ENCODE measurements at regions not wholly inside any gene's neighbourhood (a gene's known extent, or its start where the extent isn't known, plus 50 kb on each side); places are given as distances from the start of the nearest gene placed in this dataset.

GRCh38 chr5:162299793-162300192 is 232.2 kb downstream of the GABRG2 start:
- H3K79me2 ChIP-seq (ENCODE audit: insufficient read depth, low read length) = no peaks in the 10 kb centered on the region
- H4K20me1 ChIP-seq (ENCODE audit: low read depth, low read length) = no peaks in the 10 kb centered on the region
- H2AFZ ChIP-seq (ENCODE audit: low read depth, low read length, severe bottlenecking) = no peak overlapping the region
- no peaks in the 10 kb centered on the region for H3F3A ChIP-seq (ENCODE audit: insufficient read depth)
- H3K4me2 ChIP-seq (ENCODE audit: low read depth, low read length, poor library complexity, severe bottlenecking) = no peak overlapping the region
- H3K27ac ChIP-seq (ENCODE audit: low read depth, low read length) = no peak overlapping the region
- H3K4me3 ChIP-seq (ENCODE audit: insufficient read depth, low read length, poor library complexity, severe bottlenecking) = no peak overlapping the region
- TF ChIP-seq EZH2phosphoT487 (conservative IDR thresholded peaks at IDR 0.05; ENCODE audit: low read length) (no peak), CTCF (IDR thresholded peaks at IDR 0.05; ENCODE audit: insufficient read depth, low read length, poor library complexity, severe bottlenecking) (no peak)
- no peaks in the 10 kb centered on the region for H3K9me2 ChIP-seq (replicated peaks; ENCODE audit: insufficient read depth, low read length)
- H3K9me3 ChIP-seq (ENCODE audit: insufficient read depth, low read length) = no peaks in the 10 kb centered on the region
- no peaks in the 10 kb centered on the region for H3K27me3 ChIP-seq (ENCODE audit: low read length)
- H3K36me3 ChIP-seq (ENCODE audit: low read length) = no peaks in the 10 kb centered on the region
- no peak overlapping the region for H3K9ac ChIP-seq (ENCODE audit: low read length)

DNA sequence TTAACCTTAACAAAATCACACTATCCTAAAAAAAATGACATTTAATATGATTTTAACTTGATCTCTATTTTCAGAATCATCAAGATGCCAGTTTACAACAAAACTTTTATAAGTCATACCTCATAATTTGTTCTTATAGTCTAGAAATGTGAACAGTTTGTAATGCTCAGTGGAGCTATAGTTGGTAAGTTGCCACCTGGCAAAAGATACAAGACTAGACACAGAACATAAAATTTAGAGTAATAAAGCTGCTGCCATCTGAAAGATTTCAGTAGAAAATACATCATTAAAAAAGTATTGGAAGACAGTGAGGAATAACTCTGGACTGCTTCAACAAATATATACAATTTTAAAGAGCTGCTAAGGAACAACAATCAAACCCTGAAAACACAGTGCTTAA is 233.8 kb downstream of the GABRG2 start:
- Histone ChIP-seq H3K9ac (ENCODE audit: low read length) (no peak overlapping the region), H4K20me1 (ENCODE audit: low read depth, low read length) (no peaks in the 10 kb centered on the region), H3K27ac (ENCODE audit: low read depth, low read length) (no peak overlapping the region), H3F3A (ENCODE audit: insufficient read depth) (no peaks in the 10 kb centered on the region), H3K27me3 (ENCODE audit: low read length) (no peaks in the 10 kb centered on the region), H3K79me2 (ENCODE audit: insufficient read depth, low read length) (no peaks in the 10 kb centered on the region), H3K36me3 (ENCODE audit: low read length) (no peaks in the 10 kb centered on the region), H2AFZ (ENCODE audit: low read depth, low read length, severe bottlenecking) (no peak overlapping the region), H3K4me2 (ENCODE audit: low read depth, low read length, poor library complexity, severe bottlenecking) (no peak overlapping the region), H3K4me3 (ENCODE audit: insufficient read depth, low read length, poor library complexity, severe bottlenecking) (no peak overlapping the region), H3K9me3 (ENCODE audit: insufficient read depth, low read length) (no peaks in the 10 kb centered on the region), H3K9me2 (replicated peaks; ENCODE audit: insufficient read depth, low read length) (no peaks in the 10 kb centered on the region)
- TF ChIP-seq EZH2phosphoT487 (conservative IDR thresholded peaks at IDR 0.05; ENCODE audit: low read length) (no peak), CTCF (IDR thresholded peaks at IDR 0.05; ENCODE audit: insufficient read depth, low read length, poor library complexity, severe bottlenecking) (no peak)

DNA sequence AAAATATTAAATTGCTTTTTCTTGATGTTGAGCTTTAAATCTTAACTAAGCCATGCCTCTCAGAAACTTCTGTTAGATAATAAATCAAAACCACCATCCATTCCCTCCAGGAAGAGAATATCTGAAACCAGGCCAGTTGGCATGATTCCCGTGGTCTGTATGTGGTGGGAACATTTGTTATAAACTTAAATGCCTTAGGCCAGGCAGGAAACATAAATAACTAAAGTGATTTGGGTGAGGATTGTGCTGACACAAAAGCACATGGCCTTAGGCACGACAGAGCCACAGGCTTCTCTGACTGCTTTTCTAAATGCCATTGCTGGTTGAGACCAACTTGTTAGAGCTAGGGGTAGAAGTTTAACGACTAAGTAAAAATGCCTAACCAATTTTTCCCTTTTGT is 255.9 kb downstream of the GABRG2 start:
- H3K27ac ChIP-seq (ENCODE audit: low read depth, low read length) = no peak overlapping the region
- no peaks in the 10 kb centered on the region for H4K20me1 ChIP-seq (ENCODE audit: low read depth, low read length)
- H3K4me2 ChIP-seq (ENCODE audit: low read depth, low read length, poor library complexity, severe bottlenecking) = no peak overlapping the region
- no peaks in the 10 kb centered on the region for H3K9me3 ChIP-seq (ENCODE audit: insufficient read depth, low read length)
- H3K27me3 ChIP-seq (ENCODE audit: low read length) = no peaks in the 10 kb centered on the region
- H3K4me3 ChIP-seq (ENCODE audit: insufficient read depth, low read length, poor library complexity, severe bottlenecking) = no peak overlapping the region
- TF ChIP-seq CTCF (IDR thresholded peaks at IDR 0.05; ENCODE audit: insufficient read depth, low read length, poor library complexity, severe bottlenecking) (no peak), EZH2phosphoT487 (conservative IDR thresholded peaks at IDR 0.05; ENCODE audit: low read length) (no peak)
- H2AFZ ChIP-seq (ENCODE audit: low read depth, low read length, severe bottlenecking) = no peak overlapping the region
- no peaks in the 10 kb centered on the region for H3K36me3 ChIP-seq (ENCODE audit: low read length)
- H3K9me2 ChIP-seq (replicated peaks; ENCODE audit: insufficient read depth, low read length) = no peaks in the 10 kb centered on the region
- no peaks in the 10 kb centered on the region for H3K79me2 ChIP-seq (ENCODE audit: insufficient read depth, low read length)
- no peak overlapping the region for H3K9ac ChIP-seq (ENCODE audit: low read length)
- no peaks in the 10 kb centered on the region for H3F3A ChIP-seq (ENCODE audit: insufficient read depth)

DNA sequence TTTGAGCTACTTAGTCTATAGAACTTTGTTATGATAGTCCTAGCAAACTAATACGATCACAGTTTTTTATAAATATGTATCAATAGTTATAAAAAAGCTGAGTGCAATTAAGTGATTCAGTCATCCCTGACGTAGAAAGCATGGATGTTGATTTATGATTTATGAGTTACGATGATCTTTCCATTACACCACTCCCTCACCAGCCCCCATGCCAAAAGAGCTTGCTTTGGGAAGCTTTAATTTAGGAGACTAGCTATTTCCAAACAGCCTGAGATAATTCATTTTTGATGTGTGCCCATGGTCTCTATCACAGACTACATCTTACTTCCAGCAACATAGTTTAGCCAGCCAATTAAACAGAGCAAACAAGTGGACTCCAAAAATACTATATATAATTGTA is 256.8 kb downstream of the GABRG2 start:
- no peak overlapping the region for H2AFZ ChIP-seq (ENCODE audit: low read depth, low read length, severe bottlenecking)
- no peaks in the 10 kb centered on the region for H4K20me1 ChIP-seq (ENCODE audit: low read depth, low read length)
- TF ChIP-seq CTCF (IDR thresholded peaks at IDR 0.05; ENCODE audit: insufficient read depth, low read length, poor library complexity, severe bottlenecking) (no peak), EZH2phosphoT487 (conservative IDR thresholded peaks at IDR 0.05; ENCODE audit: low read length) (no peak)
- H3K79me2 ChIP-seq (ENCODE audit: insufficient read depth, low read length) = no peaks in the 10 kb centered on the region
- H3K36me3 ChIP-seq (ENCODE audit: low read length) = no peaks in the 10 kb centered on the region
- no peaks in the 10 kb centered on the region for H3K27me3 ChIP-seq (ENCODE audit: low read length)
- no peak overlapping the region for H3K4me3 ChIP-seq (ENCODE audit: insufficient read depth, low read length, poor library complexity, severe bottlenecking)
- no peaks in the 10 kb centered on the region for H3K9me2 ChIP-seq (replicated peaks; ENCODE audit: insufficient read depth, low read length)
- no peak overlapping the region for H3K4me2 ChIP-seq (ENCODE audit: low read depth, low read length, poor library complexity, severe bottlenecking)
- no peak overlapping the region for H3K9ac ChIP-seq (ENCODE audit: low read length)
- no peaks in the 10 kb centered on the region for H3K9me3 ChIP-seq (ENCODE audit: insufficient read depth, low read length)
- H3F3A ChIP-seq (ENCODE audit: insufficient read depth) = no peaks in the 10 kb centered on the region
- no peak overlapping the region for H3K27ac ChIP-seq (ENCODE audit: low read depth, low read length)

Measured in SU-DHL-6 (cell line).